WTC11 (cell line): ENCODE measurements at regions not wholly inside any gene's neighbourhood (a gene's known extent, or its start where the extent isn't known, plus 50 kb on each side); places are given as distances from the start of the nearest gene placed in this dataset.

Experiments
- ATAC-seq: fragments of 200-7000 bp; cut with Tn5 transposase; 2 replicates; pipeline ENCODE4 v1.10.0; 2021; ENCODE audit warnings: mild to moderate bottlenecking, moderate library complexity
- CTCF ChIA-PET: fragments of 300-600 bp; sonication (Branson Sonifier 250); formaldehyde crosslinking; loops from one replicate; lab custom pipeline; 2021; ENCODE audit warnings: antibody characterized with exemption; lab: Charles Lee
- POLR2A ChIA-PET: fragments of 350-600 bp; sonication (Branson Sonifier 250); formaldehyde crosslinking; loops from one replicate; lab custom pipeline; 2021; ENCODE audit warnings: antibody characterized with exemption; lab: Charles Lee
- DNase-seq: peaks from one replicate; pipeline ENCODE4 v3.0.0; 2021; ENCODE audit warnings: low spot score
- H3K27ac Mint-ChIP-seq: 2 replicates; pipeline ENCODE4 v1.8.0; 2021; ENCODE audit warnings: mixed read lengths
- H3K27me3 Mint-ChIP-seq: 2 replicates; pipeline ENCODE4 v1.8.0; 2021; ENCODE audit warnings: low read depth, mild to moderate bottlenecking, moderate library complexity, mixed read lengths
- H3K36me3 Mint-ChIP-seq: 2 replicates; pipeline ENCODE4 v1.8.0; 2021; ENCODE audit warnings: mixed read lengths
- H3K4me1 Mint-ChIP-seq: 2 replicates; pipeline ENCODE4 v1.8.0; 2022; ENCODE audit warnings: mixed read lengths
- H3K4me3 Mint-ChIP-seq: 2 replicates; pipeline ENCODE4 v1.8.0; 2021; ENCODE audit warnings: mild to moderate bottlenecking, moderate library complexity, mixed read lengths
- H3K9me3 Mint-ChIP-seq: 2 replicates; pipeline ENCODE4 v1.8.0; 2021; ENCODE audit warnings: mixed read lengths
- ATF1 ChIP-seq: sonication (generic); formaldehyde crosslinking; IDR thresholded peaks from 2 replicates; pipeline ENCODE4 v1.8.1; 2023; ENCODE audit warnings: mild to moderate bottlenecking, moderate library complexity, missing genetic modification reagents
- CBFB ChIP-seq: sonication (generic); formaldehyde crosslinking; IDR thresholded peaks from 2 replicates; pipeline ENCODE4 v1.8.1; 2022; ENCODE audit warnings: mild to moderate bottlenecking, low read depth, missing genetic modification reagents
- CREB1 ChIP-seq: sonication (generic); formaldehyde crosslinking; IDR thresholded peaks from 2 replicates; pipeline ENCODE4 v1.8.0; 2023; ENCODE audit warnings: mild to moderate bottlenecking, missing genetic modification reagents
- E2F4 ChIP-seq: sonication (generic); formaldehyde crosslinking; IDR thresholded peaks from 2 replicates; pipeline ENCODE4 v1.8.1; 2022; ENCODE audit warnings: low read depth, mild to moderate bottlenecking, moderate library complexity, missing genetic modification reagents, borderline replicate concordance
- ELF4 ChIP-seq: sonication (generic); formaldehyde crosslinking; IDR thresholded peaks from 2 replicates; pipeline ENCODE4 v1.8.1; 2022; ENCODE audit warnings: low read depth, mild to moderate bottlenecking, moderate library complexity, missing genetic modification reagents
- EMX1 ChIP-seq: fragments of 250-450 bp; sonication (Bioruptor Pico); IDR thresholded peaks from 2 replicates; pipeline ENCODE4 v1.8.0; 2021; ENCODE audit warnings: mild to moderate bottlenecking
- FOXK1 ChIP-seq: sonication (generic); formaldehyde crosslinking; IDR thresholded peaks from 2 replicates; pipeline ENCODE4 v1.8.0; 2022; ENCODE audit warnings: mild to moderate bottlenecking, moderate library complexity, missing genetic modification reagents
- FOXP1 ChIP-seq: sonication (generic); formaldehyde crosslinking; IDR thresholded peaks from 2 replicates; pipeline ENCODE4 v1.8.0; 2022; ENCODE audit warnings: missing genetic modification reagents, mild to moderate bottlenecking, moderate library complexity, borderline replicate concordance
- GABPB1 ChIP-seq: sonication (generic); formaldehyde crosslinking; IDR thresholded peaks from 2 replicates; pipeline ENCODE4 v1.8.1; 2023; ENCODE audit warnings: mild to moderate bottlenecking, missing genetic modification reagents
- GRHL2 ChIP-seq: fragments of 250-450 bp; sonication (Bioruptor Pico); IDR thresholded peaks from 2 replicates; pipeline ENCODE4 v1.8.0; 2022; ENCODE audit warnings: mild to moderate bottlenecking, moderate library complexity; ENCODE audit not compliant: insufficient replicate concordance, severe bottlenecking
- HMGXB4 ChIP-seq: sonication (generic); formaldehyde crosslinking; IDR thresholded peaks from 2 replicates; pipeline ENCODE4 v1.8.1; 2023; ENCODE audit warnings: mild to moderate bottlenecking, moderate library complexity, missing genetic modification reagents
- IRF1 ChIP-seq: sonication (generic); formaldehyde crosslinking; IDR thresholded peaks from 2 replicates; pipeline ENCODE4 v1.8.0; 2023; ENCODE audit warnings: missing genetic modification reagents
- JUN ChIP-seq: sonication (generic); formaldehyde crosslinking; IDR thresholded peaks from 2 replicates; pipeline ENCODE4 v1.8.0; 2023; ENCODE audit warnings: mild to moderate bottlenecking, missing genetic modification reagents
- MLX ChIP-seq: sonication (generic); formaldehyde crosslinking; IDR thresholded peaks from 2 replicates; pipeline ENCODE4 v1.8.1; 2023; ENCODE audit warnings: mild to moderate bottlenecking, missing genetic modification reagents, moderate library complexity
- MYBL2 ChIP-seq: sonication (generic); formaldehyde crosslinking; IDR thresholded peaks from 2 replicates; pipeline ENCODE4 v1.8.1; 2023; ENCODE audit warnings: mild to moderate bottlenecking, moderate library complexity, missing genetic modification reagents
- NFE2L1 ChIP-seq: sonication (generic); formaldehyde crosslinking; IDR thresholded peaks from 2 replicates; pipeline ENCODE4 v1.8.1; 2023; ENCODE audit warnings: missing genetic modification reagents
- NFYB ChIP-seq: sonication (generic); formaldehyde crosslinking; conservative IDR thresholded peaks from 2 replicates; pipeline ENCODE4 v1.8.0; 2022; ENCODE audit warnings: low read depth, missing genetic modification reagents
- PREB ChIP-seq: sonication (generic); formaldehyde crosslinking; IDR thresholded peaks from 2 replicates; pipeline ENCODE4 v1.8.1; 2022; ENCODE audit warnings: mild to moderate bottlenecking, missing genetic modification reagents, moderate library complexity, borderline replicate concordance
- RELA ChIP-seq: sonication (generic); formaldehyde crosslinking; IDR thresholded peaks from 2 replicates; pipeline ENCODE4 v1.8.1; 2022; ENCODE audit warnings: missing genetic modification reagents, mild to moderate bottlenecking, borderline replicate concordance
- SP1 ChIP-seq: sonication (generic); formaldehyde crosslinking; conservative IDR thresholded peaks from 2 replicates; pipeline ENCODE4 v1.8.1; 2022; ENCODE audit warnings: missing genetic modification reagents
- TCF7 ChIP-seq: sonication (generic); formaldehyde crosslinking; IDR thresholded peaks from 2 replicates; pipeline ENCODE4 v1.8.0; 2022; ENCODE audit warnings: mild to moderate bottlenecking, low read depth, missing genetic modification reagents, moderate library complexity
- ZNF317 ChIP-seq: sonication (generic); formaldehyde crosslinking; IDR thresholded peaks from 2 replicates; pipeline ENCODE4 v1.8.1; 2023; ENCODE audit warnings: low read depth, mild to moderate bottlenecking, moderate library complexity, missing genetic modification reagents, borderline replicate concordance
- ZNF396 ChIP-seq: fragments of 250-450 bp; sonication (Bioruptor Pico); IDR thresholded peaks from 2 replicates; pipeline ENCODE4 v1.8.0; 2021; ENCODE audit warnings: mild to moderate bottlenecking, moderate library complexity, borderline replicate concordance
- ZNF425 ChIP-seq: fragments of 250-450 bp; sonication (Bioruptor Pico); conservative IDR thresholded peaks from 2 replicates; pipeline ENCODE4 v1.9.0; 2021; ENCODE audit warnings: mild to moderate bottlenecking

GRCh38 chr4:23194751-23195150 lies 502.0 kb downstream of the GBA3 start:
- peaks cover 31% of the 10 kb centered on the region for H3K4me1 Mint-ChIP-seq
- 0 out of 2 replicates have a peak, but pooled peaks cover 4% of the 10 kb centered on the region for H3K36me3 Mint-ChIP-seq
- H3K9me3 Mint-ChIP-seq = peaks cover 13% of the 10 kb centered on the region
- DNase-seq (no peak), ATAC-seq (no peak)
- CTCF ChIA-PET = no interaction called here
- no peaks in the 10 kb centered on the region for H3K27me3 Mint-ChIP-seq
- POLR2A ChIA-PET = no interaction called here
- H3K27ac Mint-ChIP-seq = no peak overlapping the region
- no peak overlapping the region for H3K4me3 Mint-ChIP-seq
- no peak for TF ChIP-seq ZNF396 (CRISPR knock-in tag)

- ChIA-PET CTCF (no interaction called here), POLR2A (no interaction called here)
- peaks cover 48% of the 10 kb centered on the region for H3K9me3 Mint-ChIP-seq
- no peak overlapping the region for H3K27ac Mint-ChIP-seq
- ATAC-seq (no peak), DNase-seq (no peak)
- no peak overlapping the region for H3K4me3 Mint-ChIP-seq
- H3K27me3 Mint-ChIP-seq = no peaks in the 10 kb centered on the region; the same call in 1 of the 2 replicates
- H3K4me1 Mint-ChIP-seq = 0 out of 2 replicates have a peak, but pooled peaks cover 3% of the 10 kb centered on the region
- H3K36me3 Mint-ChIP-seq = peaks cover 4% of the 10 kb centered on the region; the same call in 1 of the 2 replicates
- no peak for TF ChIP-seq TCF7
- TF ChIP-seq PREB (CRISPR knock-in tag) = no peak
- no peak for TF ChIP-seq CBFB (CRISPR knock-in tag)
- TF ChIP-seq ELF4 (CRISPR knock-in tag) = no peak
- TF ChIP-seq NFYB (CRISPR knock-in tag) = no peak
- TF ChIP-seq GRHL2 (CRISPR knock-in tag) = no peak
- no peak for TF ChIP-seq GABPB1
- no peak for TF ChIP-seq ATF1 (CRISPR knock-in tag)
- TF ChIP-seq HMGXB4 (CRISPR knock-in tag) = no peak
- no peak for TF ChIP-seq ZNF317 (CRISPR knock-in tag)
- no peak for TF ChIP-seq RELA (CRISPR knock-in tag)
- TF ChIP-seq IRF1 (CRISPR knock-in tag) = no peak
- TF ChIP-seq E2F4 (CRISPR knock-in tag) = no peak
- TF ChIP-seq, all 79 proteins: peak for 0
These were observed 481.4 kb downstream of the GBA3 start for GRCh38 chr4:23174179-23174578.

GRCh38 chr4:23171976-23172375 lies 479.2 kb downstream of the GBA3 start:
- POLR2A ChIA-PET = no interaction called here
- peaks cover 30% of the 10 kb centered on the region for H3K9me3 Mint-ChIP-seq
- DNase-seq (no peak), ATAC-seq (no peak)
- CTCF ChIA-PET = no interaction called here
- H3K4me3 Mint-ChIP-seq = no peak overlapping the region
- no peaks in the 10 kb centered on the region; the same call in 1 of the 2 replicates for H3K27me3 Mint-ChIP-seq
- no peak overlapping the region for H3K27ac Mint-ChIP-seq
- 0 out of 2 replicates have a peak, but pooled peaks cover 3% of the 10 kb centered on the region for H3K4me1 Mint-ChIP-seq
- H3K36me3 Mint-ChIP-seq = peaks cover 1% of the 10 kb centered on the region; the same call in 1 of the 2 replicates
- TF ChIP-seq EMX1 (CRISPR knock-in tag) = no peak
- TF ChIP-seq CREB1 (CRISPR knock-in tag) = no peak
- no peak for TF ChIP-seq MYBL2 (CRISPR knock-in tag)
- no peak for TF ChIP-seq FOXK1 (CRISPR knock-in tag)
- TF ChIP-seq MLX (CRISPR knock-in tag) = no peak
- no peak for TF ChIP-seq ZNF425 (CRISPR knock-in tag)
- TF ChIP-seq FOXP1 (CRISPR knock-in tag) = no peak
- TF ChIP-seq JUN (CRISPR knock-in tag) = no peak
- TF ChIP-seq NFE2L1 (CRISPR knock-in tag) = no peak
- no peak for TF ChIP-seq SP1 (CRISPR knock-in tag)
